ENCODE measurements at regions not wholly inside any gene's neighbourhood (a gene's known extent, or its start where the extent isn't known, plus 50 kb on each side); places are given as distances from the start of the nearest gene placed in this dataset.

- intact Hi-C loops (cut with DNase I) = no loop called here
Measured at GRCh38 chr6:20028562-20028961, 183.7 kb downstream of the MBOAT1 start.

DNA sequence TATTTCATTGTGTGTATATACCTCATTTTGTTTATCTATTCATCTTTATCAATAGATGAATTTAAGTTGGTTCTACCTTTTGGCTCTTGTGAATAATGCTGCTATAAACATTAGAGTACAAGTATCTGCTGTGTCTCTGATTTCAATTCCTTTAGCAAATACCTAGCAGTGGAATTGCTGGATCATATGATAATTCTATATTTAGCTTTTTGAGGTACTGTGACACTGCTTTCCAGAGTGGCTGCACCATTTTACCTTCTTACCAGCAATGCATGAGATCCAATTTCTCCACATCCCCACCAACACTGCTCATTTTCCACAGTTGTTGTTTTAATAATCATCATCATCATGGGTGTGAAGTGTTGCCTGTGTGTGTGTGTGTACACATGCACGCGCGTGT, 182.3 kb downstream of the MBOAT1 start:
- Histone ChIP-seq H3K4me1 (peaks cover 0 to 3% (median 0%) of the 10 kb centered on the region in 9 donors), H3K9me3 (no peaks in the 10 kb centered on the region), H3K36me3 (no peaks in the 10 kb centered on the region), H3K27me3 (peaks cover 0 to 19% (median 9%) of the 10 kb centered on the region in 7 donors), H3K4me3 (no peak overlapping the region), H3K27ac (no peak overlapping the region)
- 84 to 88% methylated on average over 3 of the region's 3 CpGs for WGBS, 2 donors
- no peak for DNase-seq
- no peak for TF ChIP-seq CTCF (IDR thresholded peaks at IDR 0.05)
- intact Hi-C loops (cut with DNase I) = no loop called here
- ATAC-seq = no peak

More at GRCh38 chr6:20028562-20028961, 183.7 kb downstream of the MBOAT1 start:
- Histone ChIP-seq H3K4me3 (no peak overlapping the region), H3K9me3 (no peaks in the 10 kb centered on the region), H3K27ac (no peak overlapping the region), H3K27me3 (peaks cover 0 to 19% (median 9%) of the 10 kb centered on the region in 7 donors), H3K4me1 (peaks cover 0 to 3% (median 0%) of the 10 kb centered on the region in 9 donors), H3K36me3 (no peaks in the 10 kb centered on the region)
- DNase-seq (no peak), ATAC-seq (no peak)
- TF ChIP-seq CTCF (IDR thresholded peaks at IDR 0.05) = no peak
- 77 to 78% methylated on average over 4 of the region's 4 CpGs for WGBS, 2 donors

- H3K4me3 ChIP-seq = no peak overlapping the region
- no peak overlapping the region for H3K27ac ChIP-seq
- peaks cover 0 to 19% (median 9%) of the 10 kb centered on the region in 7 donors for H3K27me3 ChIP-seq
- ATAC-seq (no peak), DNase-seq (no peak)
- no peak for TF ChIP-seq CTCF (IDR thresholded peaks at IDR 0.05)
- 94 to 97% methylated on average over 4 of the region's 4 CpGs for WGBS, 2 donors
- H3K9me3 ChIP-seq = no peaks in the 10 kb centered on the region
- intact Hi-C loops (cut with DNase I) = no loop called here
- no peaks in the 10 kb centered on the region for H3K36me3 ChIP-seq
- H3K4me1 ChIP-seq = peaks cover 0 to 3% (median 0%) of the 10 kb centered on the region in 9 donors
Measured at GRCh38 chr6:20031342-20031741, 180.9 kb downstream of the MBOAT1 start.

- peaks cover 0 to 3% (median 0%) of the 10 kb centered on the region in 9 donors for H3K4me1 ChIP-seq
- intact Hi-C loops (cut with DNase I) = no loop called here
- 80 to 84% methylated on average over 8 of the region's 8 CpGs for WGBS, 2 donors
- H3K27ac ChIP-seq = no peak overlapping the region
- TF ChIP-seq CTCF (IDR thresholded peaks at IDR 0.05) = no peak
- DNase-seq (no peak), ATAC-seq (no peak)
- no peak overlapping the region for H3K4me3 ChIP-seq
- H3K27me3 ChIP-seq = peaks cover 0 to 19% (median 9%) of the 10 kb centered on the region in 7 donors
- no peaks in the 10 kb centered on the region for H3K36me3 ChIP-seq
- H3K9me3 ChIP-seq = no peaks in the 10 kb centered on the region
Measured at GRCh38 chr6:20033697-20034407, 178.4 kb downstream of the MBOAT1 start.
